HEK293 (cell line): ENCODE measurements at regions not wholly inside any gene's neighbourhood (a gene's known extent, or its start where the extent isn't known, plus 50 kb on each side); places are given as distances from the start of the nearest gene placed in this dataset.

Source experiments
- CTCF ChIP-seq: fragments of 450-650 bp; formaldehyde crosslinking; IDR thresholded peaks from 2 replicates; pipeline ENCODE4 v1.5.1; 2016; ENCODE audit warnings: missing biosample characterization, missing genetic modification characterization
- GLIS2 ChIP-seq: fragments of 450-650 bp; formaldehyde crosslinking; IDR thresholded peaks from 2 replicates; pipeline ENCODE4 v1.5.1; 2016; ENCODE audit warnings: missing biosample characterization, missing genetic modification characterization
- IKZF3 ChIP-seq: fragments of 450-650 bp; IDR thresholded peaks from 2 replicates; pipeline ENCODE4 v1.5.0; 2018; ENCODE audit warnings: missing biosample characterization, mild to moderate bottlenecking, missing genetic modification characterization, moderate library complexity
- KLF1 ChIP-seq: fragments of 450-650 bp; formaldehyde crosslinking; IDR thresholded peaks from 2 replicates; pipeline ENCODE4 v1.5.1; 2016; ENCODE audit warnings: missing biosample characterization, missing genetic modification characterization
- MYNN ChIP-seq: fragments of 450-650 bp; formaldehyde crosslinking; IDR thresholded peaks from 2 replicates; pipeline ENCODE4 v1.5.1; 2016; ENCODE audit warnings: missing biosample characterization, missing genetic modification characterization, borderline replicate concordance
- PRDM2 ChIP-seq: fragments of 450-650 bp; formaldehyde crosslinking; IDR thresholded peaks from 2 replicates; pipeline ENCODE4 v1.5.1; 2016; ENCODE audit warnings: missing biosample characterization, missing genetic modification characterization, borderline replicate concordance
- PRDM6 ChIP-seq: fragments of 450-650 bp; formaldehyde crosslinking; IDR thresholded peaks from 2 replicates; pipeline ENCODE4 v1.5.1; 2017; ENCODE audit warnings: missing biosample characterization, missing genetic modification characterization
- TSHZ1 ChIP-seq: fragments of 450-650 bp; formaldehyde crosslinking; IDR thresholded peaks from 2 replicates; pipeline ENCODE4 v1.5.1; 2016; ENCODE audit warnings: missing biosample characterization, missing genetic modification characterization, borderline replicate concordance
- ZBTB6 ChIP-seq: fragments of 450-650 bp; formaldehyde crosslinking; IDR thresholded peaks from 2 replicates; pipeline ENCODE4 v1.5.1; 2017; ENCODE audit warnings: missing biosample characterization, missing genetic modification characterization
- ZNF121 ChIP-seq: fragments of 450-650 bp; formaldehyde crosslinking; IDR thresholded peaks from 2 replicates; pipeline ENCODE4 v1.5.1; 2016; ENCODE audit warnings: missing biosample characterization, missing genetic modification characterization
- ZNF23 ChIP-seq: fragments of 450-650 bp; formaldehyde crosslinking; IDR thresholded peaks from 2 replicates; pipeline ENCODE4 v1.5.1; 2016; ENCODE audit warnings: missing biosample characterization, missing genetic modification characterization, borderline replicate concordance
- ZNF248 ChIP-seq: fragments of 450-650 bp; formaldehyde crosslinking; IDR thresholded peaks from 2 replicates; pipeline ENCODE4 v1.5.1; 2017; ENCODE audit warnings: missing biosample characterization, missing genetic modification characterization
- ZNF266 ChIP-seq: fragments of 450-650 bp; formaldehyde crosslinking; IDR thresholded peaks from 2 replicates; pipeline ENCODE4 v1.5.1; 2016; ENCODE audit warnings: missing biosample characterization, missing genetic modification characterization, low read depth
- ZNF280D ChIP-seq: fragments of 450-650 bp; formaldehyde crosslinking; IDR thresholded peaks from 2 replicates; pipeline ENCODE4 v1.5.1; 2016; ENCODE audit warnings: missing biosample characterization, missing genetic modification characterization
- ZNF324 ChIP-seq: fragments of 450-650 bp; formaldehyde crosslinking; IDR thresholded peaks from 2 replicates; pipeline ENCODE4 v1.5.1; 2016; ENCODE audit warnings: missing biosample characterization, missing genetic modification characterization
- ZNF433 ChIP-seq: fragments of 450-650 bp; formaldehyde crosslinking; IDR thresholded peaks from 2 replicates; pipeline ENCODE4 v1.5.1; 2016; ENCODE audit warnings: missing biosample characterization, missing genetic modification characterization, low read depth
- ZNF514 ChIP-seq: fragments of 450-650 bp; formaldehyde crosslinking; IDR thresholded peaks from 2 replicates; pipeline ENCODE4 v1.5.1; 2016; ENCODE audit warnings: missing biosample characterization, missing genetic modification characterization
- ZNF580 ChIP-seq: fragments of 450-650 bp; formaldehyde crosslinking; IDR thresholded peaks from 2 replicates; pipeline ENCODE4 v1.5.1; 2016; ENCODE audit warnings: missing biosample characterization, missing genetic modification characterization
- ZNF626 ChIP-seq: fragments of 450-650 bp; sonication (Bioruptor Pico); formaldehyde crosslinking; IDR thresholded peaks from 2 replicates; pipeline ENCODE4 v1.5.1; 2018; ENCODE audit warnings: missing biosample characterization, missing genetic modification characterization, inconsistent platforms
- ZNF654 ChIP-seq: fragments of 450-650 bp; formaldehyde crosslinking; IDR thresholded peaks from 2 replicates; pipeline ENCODE4 v1.5.1; 2016; ENCODE audit warnings: low read depth, missing biosample characterization, missing genetic modification characterization
- ZNF677 ChIP-seq: fragments of 450-650 bp; IDR thresholded peaks from 2 replicates; pipeline ENCODE4 v1.5.0; 2018; ENCODE audit warnings: missing biosample characterization, mild to moderate bottlenecking, missing genetic modification characterization, moderate library complexity
- ZNF777 ChIP-seq: fragments of 450-650 bp; formaldehyde crosslinking; IDR thresholded peaks from 2 replicates; pipeline ENCODE4 v1.5.1; 2017; ENCODE audit warnings: missing biosample characterization, missing genetic modification characterization, borderline replicate concordance
- ZNF837 ChIP-seq: fragments of 450-650 bp; formaldehyde crosslinking; IDR thresholded peaks from 2 replicates; pipeline ENCODE4 v1.5.1; 2016; ENCODE audit warnings: missing biosample characterization, missing genetic modification characterization

GRCh38 chr3:132785292-132785691 lies 63.1 kb upstream of the NPHP3 start (continued):
- TF ChIP-seq PRDM2 (no peak), ZNF654 (tag by site-specific recombination) (no peak), ZNF23 (tag by site-specific recombination) (no peak), GLIS2 (tag by site-specific recombination) (no peak), ZNF121 (tag by site-specific recombination) (no peak), CTCF (tag by site-specific recombination) (no peak), MYNN (tag by site-specific recombination) (no peak), ZNF580 (tag by site-specific recombination) (0 out of 2 replicates have a peak, but pooled peaks have one; percentile 25), ZNF777 (tag by site-specific recombination) (no peak), ZNF324 (peak; percentile 62; the same call in 1 of the 2 replicates), ZBTB6 (no peak), IKZF3 (tag by site-specific recombination) (no peak), ZNF280D (no peak), PRDM6 (peak; percentile 70; the same call in 1 of the 2 replicates), ZNF266 (tag by site-specific recombination) (no peak), ZNF433 (tag by site-specific recombination) (no peak), ZNF837 (tag by site-specific recombination) (no peak), ZNF626 (tag by site-specific recombination) (no peak), KLF1 (no peak), ZNF248 (tag by site-specific recombination) (no peak), ZNF677 (no peak), ZNF514 (tag by site-specific recombination) (no peak), TSHZ1 (tag by site-specific recombination) (no peak)
